H1 (cell line): ENCODE measurements at regions not wholly inside any gene's neighbourhood (a gene's known extent, or its start where the extent isn't known, plus 50 kb on each side); places are given as distances from the start of the nearest gene placed in this dataset.

Experiments
- CTCF ChIA-PET: fragments of 300-600 bp; sonication (Branson Sonifier 250); formaldehyde crosslinking; loops from one replicate; lab custom pipeline; 2021; ENCODE audit not compliant: partially characterized antibody; lab: Charles Lee
- POLR2A ChIA-PET: fragments of 300-600 bp; sonication (Branson Sonifier 250); formaldehyde crosslinking; loops from one replicate; lab custom pipeline; 2021; ENCODE audit warnings: inconsistent platforms; ENCODE audit not compliant: partially characterized antibody; lab: Charles Lee
- DNase-seq, 2 experiments: peaks; one replicate each; pipeline versions ENCODE4 v3.0.0 to v3.0.0-alpha.2; 2010 to 2022; ENCODE audit warnings: low spot score in 2 of 2, low read depth in 1 of 2, mixed read lengths in 1 of 2
- FAIRE-seq: peaks from 2 replicates; lab custom pipeline; 2011; peaks lifted over from hg19 to GRCh38; lab: Jason Lieb, UNC
- H2AFZ ChIP-seq: 2 replicates; pipeline ENCODE4 v1.8.1; 2012; ENCODE audit warnings: low read length, inconsistent platforms
- H2AK5ac ChIP-seq: 2 replicates; pipeline ENCODE4 v1.6.1; 2013; ENCODE audit warnings: low read depth, low read length
- H2BK120ac ChIP-seq: replicated peaks from 2 replicates; pipeline ENCODE3; 2013; ENCODE audit warnings: low read depth, low read length, inconsistent platforms
- H2BK12ac ChIP-seq: 2 replicates; pipeline ENCODE4 v1.6.1; 2013; ENCODE audit warnings: low read depth, low read length
- H2BK15ac ChIP-seq: 2 replicates; pipeline ENCODE4 v1.6.1; 2013; ENCODE audit warnings: low read length
- H2BK20ac ChIP-seq: 2 replicates; pipeline ENCODE4 v1.6.1; 2013; ENCODE audit warnings: low read length
- H2BK5ac ChIP-seq: 2 replicates; pipeline ENCODE4 v1.6.1; 2013; ENCODE audit warnings: low read depth, low read length
- H3K14ac ChIP-seq: 2 replicates; pipeline ENCODE4 v1.6.1; 2013; ENCODE audit warnings: inconsistent platforms; ENCODE audit not compliant: insufficient read length
- H3K18ac ChIP-seq: 2 replicates; pipeline ENCODE4 v1.6.1; 2013; ENCODE audit warnings: low read length; ENCODE audit errors: extremely low read depth
- H3K23ac ChIP-seq: 2 replicates; pipeline ENCODE4 v1.6.1; 2013; ENCODE audit warnings: inconsistent platforms; ENCODE audit not compliant: insufficient read length
- H3K23me2 ChIP-seq: 2 replicates; pipeline ENCODE4 v1.6.1; 2013; ENCODE audit warnings: low read depth, low read length
- H3K27ac ChIP-seq: 2 replicates; pipeline ENCODE4 v1.6.1; 2011; ENCODE audit warnings: low read depth, low read length, inconsistent platforms
- H3K27me3 ChIP-seq, 4 experiments: replicated peaks in 1 of 4; 1 replicate in 1 of 4; 2 replicates in 3 of 4; pipeline versions ENCODE4 v1.6.1 to v1.8.1; 2011 to 2013; ENCODE audit warnings: low read length in 3 of 4, mild to moderate bottlenecking in 3 of 4, inconsistent platforms in 2 of 4, mixed read lengths in 2 of 4, moderate library complexity in 1 of 4; ENCODE audit not compliant: control insufficient read depth in 3 of 4, insufficient read depth in 3 of 4; ENCODE audit errors: extremely low read depth in 1 of 4
- H3K36me3 ChIP-seq, 4 experiments: 2 replicates each; pipeline versions ENCODE4 v1.6.1 to v1.8.1; 2011 to 2013; ENCODE audit warnings: mild to moderate bottlenecking in 4 of 4, low read length in 3 of 4, moderate library complexity in 2 of 4, control low read depth in 1 of 4, inconsistent platforms in 1 of 4; ENCODE audit not compliant: insufficient read depth in 4 of 4, control insufficient read depth in 2 of 4
- H3K4ac ChIP-seq: replicated peaks from 2 replicates; pipeline ENCODE3; 2013; ENCODE audit warnings: low read length, low read depth, mixed read lengths, inconsistent platforms; ENCODE audit not compliant: insufficient read length
- H3K4me1 ChIP-seq, 4 experiments: replicated peaks in 1 of 4; 1 replicate in 1 of 4; 2 replicates in 3 of 4; pipeline versions ENCODE4 v1.6.1 to v1.8.1; 2011 to 2013; ENCODE audit warnings: low read length in 3 of 4, inconsistent platforms in 2 of 4, mixed read lengths in 1 of 4; ENCODE audit not compliant: insufficient read depth in 4 of 4, control insufficient read depth in 3 of 4
- H3K4me2 ChIP-seq, 2 experiments: 2 replicates each; pipeline versions ENCODE4 v1.6.1 to v1.8.1; 2011 to 2013; ENCODE audit warnings: low read depth in 2 of 2, low read length in 2 of 2, control low read depth in 1 of 2, inconsistent platforms in 1 of 2, mild to moderate bottlenecking in 1 of 2; ENCODE audit not compliant: insufficient read depth in 1 of 2
- H3K4me3 ChIP-seq, 4 experiments: fragments of 200-600, 300-600 bp in 1 of 4; sonication (generic), shearing (Covaris generic), sonication (Bioruptor Twin) in 1 of 4; 2 replicates each; pipeline versions ENCODE4 v1.5.1 to v1.8.1; 2011 to 2016; ENCODE audit warnings: low read length in 4 of 4, low read depth in 3 of 4, control low read depth in 2 of 4, inconsistent platforms in 2 of 4, mild to moderate bottlenecking in 2 of 4, mixed read lengths in 1 of 4, moderate library complexity in 1 of 4; ENCODE audit not compliant: insufficient read depth in 2 of 4; ENCODE audit errors: extremely low read depth in 1 of 4
- H3K56ac ChIP-seq: replicated peaks from 2 replicates; pipeline ENCODE3; 2013; ENCODE audit warnings: low read depth, mild to moderate bottlenecking, mixed read lengths, low read length, inconsistent platforms; ENCODE audit not compliant: insufficient read length
- H3K79me1 ChIP-seq: 2 replicates; pipeline ENCODE4 v1.6.1; 2013; ENCODE audit warnings: low read depth, low read length, control low read depth
- H3K79me2 ChIP-seq, 2 experiments: 2 replicates each; pipeline versions ENCODE4 v1.6.1 to v1.8.1; 2012 to 2013; ENCODE audit warnings: low read length in 2 of 2, mild to moderate bottlenecking in 2 of 2, inconsistent platforms in 1 of 2; ENCODE audit not compliant: insufficient read depth in 2 of 2, control insufficient read depth in 1 of 2
- H3K9ac ChIP-seq, 4 experiments: replicated peaks in 1 of 4; 1 replicate in 1 of 4; 2 replicates in 3 of 4; pipeline versions ENCODE4 v1.6.1 to v1.8.1; 2011 to 2013; ENCODE audit warnings: low read depth in 3 of 4, low read length in 3 of 4, control low read depth in 2 of 4, mild to moderate bottlenecking in 2 of 4, moderate library complexity in 2 of 4, inconsistent platforms in 1 of 4; ENCODE audit errors: extremely low read depth in 1 of 4
- H3K9me3 ChIP-seq, 2 experiments: 2 replicates each; pipeline versions ENCODE4 v1.6.1 to v1.8.1; 2012 to 2013; ENCODE audit warnings: mild to moderate bottlenecking in 2 of 2, moderate library complexity in 2 of 2, control low read depth in 1 of 2, inconsistent platforms in 1 of 2, low read depth in 1 of 2, low read length in 1 of 2, mixed read lengths in 1 of 2; ENCODE audit not compliant: insufficient read depth in 2 of 2
- H4K20me1 ChIP-seq, 2 experiments: replicated peaks in 1 of 2; 2 replicates each; pipeline versions ENCODE3 to v1.8.1; 2011 to 2013; ENCODE audit warnings: inconsistent platforms in 2 of 2, low read length in 2 of 2, mild to moderate bottlenecking in 1 of 2; ENCODE audit not compliant: insufficient read depth in 2 of 2, control insufficient read depth in 1 of 2
- H4K5ac ChIP-seq: 2 replicates; pipeline ENCODE4 v1.6.1; 2013; ENCODE audit warnings: low read length, low read depth, mixed read lengths, inconsistent platforms; ENCODE audit not compliant: insufficient read length
- H4K8ac ChIP-seq: 2 replicates; pipeline ENCODE4 v1.8.0; 2013; ENCODE audit warnings: mild to moderate bottlenecking, moderate library complexity, low read length, inconsistent platforms; ENCODE audit not compliant: insufficient read depth; ENCODE audit errors: extremely low read depth
- H4K91ac ChIP-seq: replicated peaks from 2 replicates; pipeline ENCODE3; 2013; ENCODE audit warnings: low read length, mixed read lengths, inconsistent platforms; ENCODE audit not compliant: insufficient read length
- GABPA ChIP-seq: IDR thresholded peaks from 2 replicates; pipeline ENCODE4 v1.6.1; 2011; ENCODE audit warnings: mild to moderate bottlenecking, low read length, moderate library complexity, borderline replicate concordance; ENCODE audit not compliant: insufficient read depth
- POLR2AphosphoS5 ChIP-seq: IDR thresholded peaks from 2 replicates; pipeline ENCODE4 v1.6.1; 2011; ENCODE audit warnings: low read depth, low read length
- SIN3A ChIP-seq, 2 experiments: IDR thresholded peaks in 1 of 2; conservative IDR thresholded peaks in 1 of 2; 2 replicates each; pipeline ENCODE4 v1.6.1; 2011 to 2012; ENCODE audit warnings: low read length in 2 of 2, improper control_type of control experiment in 1 of 2, low read depth in 1 of 2, mild to moderate bottlenecking in 1 of 2
- TBP ChIP-seq: IDR thresholded peaks from 2 replicates; pipeline ENCODE4 v1.6.1; 2011; ENCODE audit warnings: low read depth, low read length, improper control_type of control experiment
- WGBS, 2 experiments: shearing (Covaris generic) in 1 of 2; methylation state at CpG; one replicate each; pipeline versions ENCODE4 v1.1.6 to v1.1.7; 2013 to 2015; ENCODE audit warnings: low lambda C conversion rate in 2 of 2, mixed read lengths in 2 of 2, inconsistent platforms in 1 of 2, low coverage in 1 of 2, missing lambda C conversion rate in 1 of 2; ENCODE audit not compliant: insufficient replicate concordance in 2 of 2, insufficient coverage in 1 of 2, insufficient read length in 1 of 2; ENCODE audit errors: extremely low coverage in 1 of 2, missing lambda C conversion rate in 1 of 2; 5-methylcytosine and 5-hydroxymethylcytosine counted together

DNA sequence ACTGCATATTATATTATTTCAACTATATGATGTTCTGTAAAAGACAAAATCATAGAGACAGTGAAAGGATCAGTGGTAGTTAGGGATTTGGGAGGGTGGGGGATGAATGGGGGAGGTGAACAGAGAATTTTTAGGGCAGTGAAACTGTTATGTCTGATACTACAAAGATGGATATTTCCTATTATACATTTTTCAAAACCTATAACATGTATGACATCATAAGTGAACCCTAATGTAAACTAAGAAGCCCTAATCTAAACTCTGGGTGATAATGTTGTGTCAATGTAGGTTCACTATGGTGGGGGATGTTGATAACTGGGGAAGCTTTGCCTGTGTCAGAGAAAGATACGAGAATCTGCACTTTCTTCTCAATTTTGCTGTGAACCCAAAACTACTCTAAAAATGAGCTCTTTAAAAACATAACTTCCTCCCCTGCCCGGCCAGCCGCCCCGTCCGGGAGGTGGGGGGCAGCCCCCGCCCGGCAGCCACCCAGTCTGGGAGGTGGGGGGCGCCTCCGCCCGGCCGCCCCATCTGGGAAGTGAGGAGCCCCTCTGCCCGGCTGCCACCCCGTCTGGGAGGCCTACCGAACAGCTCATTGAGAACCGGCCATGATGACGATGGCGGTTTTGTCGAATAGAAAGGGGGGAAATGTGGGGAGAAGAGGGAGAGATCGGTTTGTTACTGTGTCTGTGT lies 234.4 kb downstream of the RPIA start:
- Histone ChIP-seq H3K27me3 (no peaks in the 10 kb centered on the region; a peak in 1 of 7 replicates), H3K79me2 (no peaks in the 10 kb centered on the region), H3K79me1 (no peaks in the 10 kb centered on the region), H2BK15ac (no peak overlapping the region), H3K18ac (no peak overlapping the region), H3K9me3 (0 out of 4 replicates have a peak, but pooled peaks cover 0 to 2% of the 10 kb centered on the region in 2 experiments), H2BK5ac (no peak overlapping the region), H3K14ac (no peak overlapping the region), H2BK12ac (no peak overlapping the region), H3K36me3 (no peaks in the 10 kb centered on the region), H2AFZ (no peak overlapping the region), H3K4me1 (no peaks in the 10 kb centered on the region), H3K4me2 (no peak overlapping the region), H3K23ac (no peak overlapping the region), H3K27ac (no peak overlapping the region), H2BK120ac (no peak overlapping the region), H4K20me1 (no peaks in the 10 kb centered on the region), H2BK20ac (no peak overlapping the region), H3K4me3 (no peak overlapping the region), H4K8ac (no peak overlapping the region), H3K23me2 (no peaks in the 10 kb centered on the region), H2AK5ac (no peak overlapping the region), H3K56ac (no peak overlapping the region), H4K5ac (no peak overlapping the region), H4K91ac (no peak overlapping the region), H3K4ac (no peak overlapping the region), H3K9ac (no peak overlapping the region)
- WGBS, 2 experiments: 93% methylated on average over 19 of the region's 19 CpGs; no CpG with 5 or more reads in 1 of the 2 experiments
- CTCF ChIA-PET: no interaction called here
- POLR2A ChIA-PET: no interaction called here
- TF ChIP-seq SIN3A (conservative IDR thresholded peaks at IDR 0.05 in 1 of 2, IDR thresholded peaks at IDR 0.05 in 1 of 2; ENCODE audit: low read depth in 1 of 2, low read length in 2 of 2) (no peak), TBP (no peak), POLR2AphosphoS5 (no peak), GABPA (no peak)
- no peak for DNase-seq
- FAIRE-seq: no peak
